HG03159 (cell line): ENCODE measurements at regions not wholly inside any gene's neighbourhood (a gene's known extent, or its start where the extent isn't known, plus 50 kb on each side); places are given as distances from the start of the nearest gene placed in this dataset.

Experiments used
- ATAC-seq: cut with Tn5 transposase; IDR thresholded peaks from one replicate; pipeline ENCODE4 v1.9.1; 2021; ENCODE audit warnings: mild to moderate bottlenecking, moderate library complexity; ENCODE audit not compliant: unreplicated experiment

DNA sequence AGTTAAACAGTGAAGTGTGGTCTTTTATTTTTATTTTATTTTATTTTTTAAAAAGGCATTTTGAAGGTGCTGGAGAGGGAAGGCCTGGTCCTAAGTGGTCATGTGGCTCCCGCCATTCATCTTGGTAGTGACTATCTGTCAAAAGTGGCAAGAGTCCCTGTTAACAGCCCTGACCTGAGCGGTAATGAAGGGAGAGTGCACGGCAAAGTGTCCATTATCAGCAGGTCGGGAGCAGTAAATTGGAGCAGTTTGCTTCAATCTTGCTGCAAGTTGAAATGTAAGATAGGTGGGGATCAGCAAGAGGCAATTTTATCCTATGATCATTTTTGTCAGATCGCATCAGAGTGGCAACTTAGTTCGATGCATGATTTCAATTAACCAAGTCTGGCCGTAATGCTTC lies 227.4 kb upstream of the SP4 start:
- no peak for ATAC-seq

DNA sequence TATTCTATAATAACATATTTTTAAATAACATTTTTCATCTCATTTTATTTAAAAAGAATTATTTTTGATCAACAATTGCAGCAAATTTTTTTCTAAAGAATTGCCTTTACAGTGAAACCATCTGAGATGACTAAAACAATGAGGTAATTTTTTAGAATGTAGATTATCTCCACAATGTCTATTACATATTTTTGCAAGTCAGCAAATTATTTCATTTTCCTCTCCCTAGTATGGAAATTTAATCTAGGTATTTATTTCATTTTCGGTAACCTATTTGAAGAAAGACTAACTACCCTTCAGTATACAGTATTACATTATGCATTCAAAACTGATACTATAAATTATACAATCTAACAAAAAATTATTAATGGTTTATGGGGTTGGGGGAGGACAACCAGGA lies 213.2 kb upstream of the SP4 start:
- ATAC-seq, result no peak

DNA sequence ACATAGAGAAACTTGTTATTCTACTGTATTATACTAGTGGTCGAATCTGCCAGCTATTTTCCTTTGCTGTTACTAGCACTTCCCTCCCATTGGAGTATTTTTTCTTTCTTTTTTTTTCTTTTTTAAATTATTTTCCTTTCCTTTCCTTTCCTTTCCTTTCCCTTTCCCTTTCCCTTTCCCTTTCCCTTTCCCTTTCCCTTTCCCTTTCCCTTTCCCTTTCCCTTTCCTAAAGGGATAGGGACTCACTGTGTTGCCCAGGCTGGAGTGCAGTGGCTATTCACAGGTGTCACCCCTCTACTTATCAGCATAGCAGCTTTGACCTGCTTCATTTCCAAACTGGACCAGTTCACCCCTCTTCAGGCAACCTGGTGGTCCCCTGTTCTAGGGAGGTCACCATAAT lies 212.6 kb upstream of the SP4 start:
- no peak for ATAC-seq

DNA sequence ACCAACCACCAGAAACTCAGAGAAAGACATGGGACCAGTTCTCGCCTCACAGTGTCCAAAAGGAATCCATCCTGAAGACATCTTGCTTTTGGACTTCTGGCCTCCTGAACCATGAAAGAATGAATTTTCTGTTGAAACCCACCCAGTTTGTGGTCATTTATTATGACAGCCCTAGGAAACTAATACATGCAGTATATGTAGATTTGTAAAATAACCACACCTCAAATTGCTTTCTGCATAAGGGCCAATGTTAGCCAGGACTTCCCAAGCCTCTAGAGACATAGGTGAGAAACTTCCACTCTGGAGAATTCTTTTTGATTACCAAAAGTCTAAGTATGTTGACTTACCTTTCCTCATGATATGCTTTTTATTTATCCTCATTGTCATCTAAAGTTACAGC lies 210.5 kb upstream of the SP4 start:
- no peak for ATAC-seq

- ATAC-seq, result no peak
Observed at GRCh38 chr7:21218155-21218554, 209.7 kb upstream of the SP4 start.

DNA sequence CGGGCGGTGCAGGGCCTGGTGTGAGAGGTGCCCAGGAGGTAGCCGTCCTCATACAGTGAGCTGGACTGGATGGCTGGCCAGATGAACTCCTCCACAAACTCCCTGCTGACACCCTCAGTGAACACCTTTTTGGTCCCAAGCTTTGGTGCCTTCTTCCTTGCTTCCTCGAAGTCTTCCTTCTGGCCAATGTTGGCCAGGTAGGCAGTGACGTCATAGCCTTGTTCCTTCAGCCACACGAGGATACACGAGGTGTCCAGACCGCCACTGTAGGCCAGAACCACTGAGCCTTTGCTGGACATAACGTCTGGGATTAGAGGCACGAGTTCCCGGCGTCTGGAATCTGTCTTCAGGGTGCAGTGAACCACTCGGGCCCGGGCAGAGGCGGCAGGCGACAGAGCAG lies 206.8 kb upstream of the SP4 start:
- no peak for ATAC-seq

DNA sequence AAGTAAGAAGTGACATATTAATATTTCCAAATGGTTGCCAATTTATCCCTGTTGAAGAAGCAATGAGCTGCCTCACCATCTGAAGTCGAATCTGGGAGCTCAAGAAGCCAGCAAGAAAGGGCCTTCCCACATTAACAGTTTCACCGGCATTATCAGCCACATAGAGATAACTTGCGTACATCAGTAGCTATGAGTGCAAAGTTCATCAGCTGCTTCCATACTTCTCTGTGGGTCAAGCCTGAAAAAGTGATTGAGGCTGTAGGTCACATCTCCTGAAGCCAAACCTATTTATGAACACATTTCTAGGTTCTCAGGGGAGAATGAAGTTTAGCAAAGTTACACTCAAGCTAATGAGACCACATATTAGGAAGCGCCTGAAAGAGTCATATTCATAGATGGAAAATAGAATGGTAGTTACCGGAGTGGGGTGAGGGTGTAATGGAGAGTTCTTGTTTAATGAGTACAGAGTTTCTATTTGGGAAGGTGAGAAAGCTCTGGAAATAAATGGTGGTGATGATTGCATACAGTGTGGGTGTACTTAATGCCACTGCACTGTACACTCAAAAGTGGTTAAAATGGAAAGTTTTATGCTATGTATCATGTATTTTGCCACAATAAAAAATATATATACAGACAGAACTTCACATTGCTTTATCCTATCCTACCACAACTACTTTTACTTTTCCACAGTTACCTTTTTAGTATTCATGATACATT lies 189.3 kb upstream of the SP4 start:
- no peak for ATAC-seq

DNA sequence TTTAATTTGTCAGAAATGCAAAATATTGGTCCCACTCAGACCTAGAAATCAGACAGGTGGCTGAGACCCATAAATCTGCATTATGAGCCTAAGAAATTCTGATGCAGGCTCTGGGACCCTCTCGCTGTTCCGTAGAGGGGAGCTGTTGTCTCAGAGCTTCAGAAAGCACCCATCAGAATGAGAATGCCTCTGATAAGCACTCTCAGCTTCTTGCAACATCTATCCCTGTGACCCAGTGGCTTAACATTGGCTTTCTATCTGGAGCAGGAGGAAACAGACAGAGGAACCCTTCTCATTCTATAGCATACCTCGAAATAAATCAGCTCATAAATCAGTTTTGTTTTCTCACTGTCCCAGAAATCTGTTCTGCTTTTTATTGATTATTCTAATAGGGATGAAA lies 184.6 kb upstream of the SP4 start:
- no peak for ATAC-seq

DNA sequence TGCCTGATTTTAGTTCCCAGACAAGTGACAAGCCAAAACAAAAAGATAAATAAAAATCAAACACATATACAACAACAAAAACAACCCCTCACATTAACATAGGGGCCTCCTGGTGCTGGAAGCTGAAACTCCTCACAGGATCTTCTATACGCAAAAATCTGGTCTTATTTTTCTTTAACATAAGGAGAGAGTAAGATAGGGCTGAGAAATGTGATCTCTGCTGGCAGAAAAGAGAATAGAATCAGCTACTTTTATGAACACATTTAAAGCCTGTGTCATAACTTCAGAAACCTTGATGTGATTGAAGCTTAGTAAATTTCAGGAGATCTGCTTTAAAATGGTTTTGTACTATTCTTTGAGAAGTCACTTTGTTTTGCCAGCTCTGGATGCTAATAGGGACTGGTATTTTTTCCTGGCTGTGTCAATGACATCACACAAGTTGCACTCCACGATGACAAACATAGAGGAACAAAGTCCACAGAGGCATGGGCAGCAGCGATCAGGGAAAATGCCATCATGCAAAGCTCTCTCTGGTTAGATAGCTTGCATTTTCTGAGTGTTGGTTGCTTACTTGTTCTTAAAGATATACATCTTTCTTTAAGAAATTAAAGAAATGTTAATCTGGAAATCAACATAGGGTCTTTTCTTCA lies 176.6 kb upstream of the SP4 start:
- no peak for ATAC-seq

GRCh38 chr7:21253740-21254687 lies 173.9 kb upstream of the SP4 start:
- peak; percentile 52 for ATAC-seq

- ATAC-seq, result no peak
Observed at GRCh38 chr7:21256310-21256877, 171.5 kb upstream of the SP4 start.

GRCh38 chr7:21260939-21261338 lies 166.9 kb upstream of the SP4 start:
- ATAC-seq, result no peak

DNA sequence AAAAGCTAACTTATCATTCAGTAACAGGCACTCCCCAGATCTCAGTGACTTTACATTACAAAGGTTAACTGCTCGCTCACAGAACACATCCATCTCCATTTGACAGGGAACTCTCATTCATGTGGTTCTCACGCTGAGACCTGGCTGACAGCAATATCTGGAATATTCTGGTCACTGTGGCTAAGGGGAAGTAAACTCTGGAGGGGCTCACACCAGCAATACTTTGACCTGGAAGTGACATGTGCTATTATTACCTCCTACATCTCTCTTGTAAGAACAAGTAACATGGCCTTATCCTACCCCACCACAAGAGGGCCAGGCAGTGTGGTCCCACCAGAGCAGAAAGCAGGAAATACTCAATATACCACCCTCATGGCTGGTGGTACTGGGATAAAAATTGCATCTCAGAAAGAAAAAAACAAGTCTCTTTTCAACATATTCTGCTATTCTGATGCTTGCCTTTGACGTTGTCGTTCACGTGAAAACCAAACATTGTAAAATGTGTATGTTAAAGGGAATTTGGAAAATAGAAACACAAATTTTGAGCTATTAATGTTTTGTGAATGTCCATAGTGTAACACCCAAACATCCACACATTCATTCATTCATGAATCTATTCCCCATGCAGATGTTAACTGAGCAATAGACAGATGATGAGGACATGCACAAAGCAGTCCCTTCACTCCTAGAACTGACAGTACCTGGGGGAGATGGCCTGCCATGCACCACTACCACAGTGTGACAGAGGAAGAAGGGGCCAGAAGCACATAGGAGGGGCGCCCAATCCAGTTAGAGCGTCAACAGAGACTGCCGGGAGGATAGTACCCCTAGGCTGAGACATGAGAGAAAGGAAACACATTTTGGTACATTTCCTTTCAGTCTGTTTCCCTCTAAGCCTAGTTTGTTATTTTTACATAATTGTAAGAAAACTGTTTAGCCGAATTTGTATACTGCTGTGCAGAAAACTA lies 166.0 kb upstream of the SP4 start:
- ATAC-seq, result peak; percentile 91

DNA sequence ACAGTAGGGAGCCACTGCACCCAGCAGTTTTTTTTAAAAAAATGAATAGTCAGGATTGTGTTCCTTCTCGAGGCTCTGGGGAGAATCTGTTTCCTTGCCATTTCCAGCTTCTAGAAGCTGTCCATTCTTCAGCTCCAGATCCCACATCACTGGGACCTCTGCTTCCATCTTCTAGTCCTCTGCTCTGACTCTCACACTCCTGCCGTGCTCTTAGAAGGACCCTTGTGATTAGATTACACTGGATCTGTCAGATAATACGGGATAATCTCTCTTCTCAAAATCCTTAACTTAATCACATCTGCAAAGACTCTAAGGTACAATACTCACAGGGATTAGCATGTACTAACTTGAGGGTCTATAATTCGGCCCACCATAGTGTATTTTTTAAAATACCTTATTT lies 158.9 kb upstream of the SP4 start:
- no peak for ATAC-seq

GRCh38 chr7:21276471-21277035 lies 151.3 kb upstream of the SP4 start:
- no peak for ATAC-seq

GRCh38 chr7:21278944-21279343 lies 148.9 kb upstream of the SP4 start:
- ATAC-seq, result no peak

- no peak for ATAC-seq
Observed at GRCh38 chr7:21281193-21281592, 146.7 kb upstream of the SP4 start.

GRCh38 chr7:21293771-21294170 lies 134.1 kb upstream of the SP4 start:
- ATAC-seq, result no peak

DNA sequence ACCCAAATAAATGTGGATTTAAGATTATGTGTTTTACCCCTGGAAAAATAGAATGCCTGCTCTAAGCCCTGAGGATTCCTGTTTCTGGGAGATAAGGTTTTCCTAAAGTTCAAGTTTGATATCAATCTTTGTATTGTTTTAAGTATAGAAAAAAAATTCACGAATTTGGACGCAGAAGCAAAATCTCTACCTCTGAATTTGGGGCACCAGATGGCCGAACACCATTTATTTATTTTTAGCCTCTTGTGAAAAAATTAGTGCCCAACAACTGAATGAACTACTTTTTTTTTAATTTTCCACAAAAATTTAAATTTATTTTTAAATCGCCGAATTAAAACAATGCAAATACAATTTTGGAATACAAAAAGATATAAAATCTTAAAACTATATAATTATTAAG lies 128.1 kb upstream of the SP4 start:
- ATAC-seq, result no peak

DNA sequence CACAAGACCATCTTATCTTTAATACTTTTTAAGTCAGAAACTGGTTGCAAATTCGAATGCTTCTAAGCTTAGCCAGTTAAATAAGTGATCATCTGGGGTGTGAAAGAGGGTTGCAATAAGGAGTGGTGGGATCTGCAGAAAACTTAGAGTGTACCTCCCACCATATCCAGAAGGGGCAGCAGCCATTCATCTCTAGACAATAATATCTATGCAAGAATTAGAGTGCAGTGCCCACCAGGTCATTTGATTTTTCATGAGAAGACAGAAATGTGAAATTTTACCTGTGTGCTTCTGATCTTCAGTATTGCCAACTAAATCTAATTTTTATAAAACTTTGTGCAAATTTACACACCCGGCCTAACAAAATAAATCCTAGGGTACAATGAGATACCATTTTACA lies 127.2 kb upstream of the SP4 start:
- no peak for ATAC-seq
